ENCODE measurements at regions not wholly inside any gene's neighbourhood (a gene's known extent, or its start where the extent isn't known, plus 50 kb on each side); places are given as distances from the start of the nearest gene placed in this dataset.

DNA sequence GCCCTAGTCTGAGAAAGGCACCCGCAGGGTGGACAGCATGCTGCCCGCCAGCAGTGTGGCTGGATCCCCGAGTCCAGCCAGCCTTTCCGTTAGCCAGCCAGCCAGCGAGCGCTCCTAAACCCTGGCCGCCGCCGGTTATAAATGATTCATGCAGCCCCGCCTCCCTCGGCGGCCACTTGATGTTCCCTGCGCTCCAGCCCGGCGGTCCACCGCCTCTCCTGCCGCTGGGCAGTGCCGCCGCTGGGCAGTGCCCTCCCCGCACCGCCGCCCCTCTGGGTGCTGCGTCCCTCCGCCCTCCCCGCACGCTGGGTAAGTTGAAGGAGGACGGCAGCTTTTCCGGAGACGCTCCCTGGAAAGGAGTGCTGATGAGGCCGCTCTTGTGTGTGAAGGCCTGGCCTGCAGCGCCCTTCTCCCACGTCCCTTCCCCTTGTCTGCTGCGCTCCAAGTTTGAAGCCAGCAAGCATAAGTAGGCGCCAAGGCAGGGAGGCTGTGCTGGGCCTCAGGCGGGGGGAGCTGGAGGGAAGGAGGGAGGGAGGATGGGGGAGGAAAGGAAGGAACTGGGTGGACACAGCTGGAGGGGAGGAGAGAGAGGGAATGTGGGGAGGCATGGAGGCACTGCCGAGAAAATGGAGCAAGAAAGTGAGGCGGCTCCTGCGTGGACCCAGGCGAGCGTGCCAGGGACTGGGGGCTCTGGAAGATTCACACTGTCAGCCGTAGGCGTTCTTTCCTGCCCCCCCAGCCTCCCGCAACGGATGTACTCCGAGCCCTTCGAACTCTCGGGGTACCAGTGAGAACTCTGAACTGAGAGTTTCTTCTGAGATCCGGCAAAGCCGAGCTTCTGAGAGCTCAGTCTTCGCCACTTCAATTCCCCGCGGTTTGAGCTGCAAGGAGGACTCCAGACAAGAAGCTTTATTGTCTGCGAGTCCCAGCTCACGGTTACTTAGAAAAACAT, 131.9 kb downstream of the GLI2 start:
- no peak for DNase-seq

- DNase-seq: no peak
These were observed 132.7 kb downstream of the GLI2 start for GRCh38 chr2:120868366-120868765.

DNA sequence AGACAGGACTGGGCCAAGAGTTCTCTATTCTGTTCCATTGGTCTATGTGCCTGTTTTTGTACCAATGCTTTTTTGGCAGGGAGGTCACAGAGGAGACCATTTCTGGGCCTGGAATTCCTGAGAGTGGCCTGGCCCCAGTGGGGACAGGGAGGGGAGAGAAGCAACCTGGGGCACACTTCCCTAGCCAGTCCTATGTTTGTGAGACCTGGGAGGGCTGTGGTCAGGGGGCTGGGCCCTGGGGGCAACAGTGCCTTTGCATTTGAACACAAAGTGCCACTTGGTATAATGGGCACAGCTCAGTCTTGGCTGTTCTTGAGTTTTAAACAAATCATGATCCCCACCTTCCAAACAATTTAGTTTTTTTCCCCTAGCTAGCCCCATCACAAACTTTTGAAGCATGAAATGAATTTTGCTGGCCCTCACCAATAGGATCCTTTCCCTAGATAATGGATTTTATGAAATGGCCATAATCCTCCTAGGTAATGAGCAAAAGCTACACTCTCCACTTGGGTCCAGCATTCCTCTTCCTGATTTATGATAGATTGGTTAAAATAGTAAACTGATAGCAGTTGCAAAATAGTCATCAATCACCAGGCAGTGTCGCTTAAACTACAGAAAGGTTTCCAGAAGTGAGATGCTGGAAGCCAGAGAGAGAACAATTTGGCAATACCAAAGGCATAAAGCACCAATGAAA, 133.5 kb downstream of the GLI2 start:
- no peak for DNase-seq

- no peak for DNase-seq
These were observed 134.2 kb downstream of the GLI2 start for GRCh38 chr2:120869730-120870466.

- no peak for DNase-seq
These were observed 134.8 kb downstream of the GLI2 start for GRCh38 chr2:120870467-120870788.

- no peak for DNase-seq
These were observed 135.5 kb downstream of the GLI2 start for GRCh38 chr2:120871016-120871635.

GRCh38 chr2:120871881-120872620, 136.4 kb downstream of the GLI2 start:
- no peak for DNase-seq

GRCh38 chr2:120873958-120874887, 138.6 kb downstream of the GLI2 start:
- no peak for DNase-seq

DNA sequence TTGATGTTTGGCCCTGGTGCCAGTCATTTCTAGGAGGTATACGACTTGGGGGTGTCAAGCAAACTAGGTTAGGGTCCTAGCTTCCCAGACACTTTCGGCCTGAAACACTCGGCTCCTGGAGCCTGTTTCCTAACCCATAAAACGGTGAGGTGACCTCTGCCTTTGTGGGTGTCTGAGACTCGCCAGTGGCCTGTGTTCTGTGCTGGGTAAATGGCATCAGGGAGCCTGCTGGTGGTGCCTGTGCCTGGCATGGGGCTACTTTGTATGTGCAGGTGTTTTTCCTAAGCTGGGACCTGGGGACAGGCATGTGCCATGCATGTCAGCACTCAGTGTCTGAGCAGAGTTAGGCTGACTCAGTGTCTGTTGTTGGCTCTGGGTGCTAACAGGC, 139.2 kb downstream of the GLI2 start:
- DNase-seq: no peak

- no peak for DNase-seq
These were observed 139.8 kb downstream of the GLI2 start for GRCh38 chr2:120875431-120875830.

- no peak for DNase-seq
These were observed 141.0 kb downstream of the GLI2 start for GRCh38 chr2:120876526-120877280.

DNA sequence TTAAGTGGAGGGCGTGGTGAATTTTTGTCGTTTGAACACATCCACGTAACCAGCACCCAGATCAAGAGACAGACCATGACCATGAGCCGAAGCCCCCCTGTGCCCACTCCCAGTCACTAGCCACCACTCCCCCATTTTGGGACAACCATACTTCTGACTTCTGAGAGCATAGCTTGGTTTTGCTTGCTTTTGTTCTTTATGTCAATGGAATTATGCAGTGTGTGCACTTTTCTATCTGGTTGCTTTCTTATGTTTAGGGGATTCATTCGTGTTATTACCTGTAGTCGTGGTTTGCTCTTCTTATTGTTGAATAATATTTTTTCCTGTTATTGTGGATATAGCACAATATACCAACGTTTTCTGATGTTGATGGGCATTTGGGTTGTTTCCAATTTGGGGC, 141.7 kb downstream of the GLI2 start:
- DNase-seq: no peak

- DNase-seq: no peak
These were observed 143.3 kb downstream of the GLI2 start for GRCh38 chr2:120878970-120879369.

- no peak for DNase-seq
These were observed 144.0 kb downstream of the GLI2 start for GRCh38 chr2:120879431-120880295.

GRCh38 chr2:120880381-120880780, 144.7 kb downstream of the GLI2 start:
- DNase-seq: no peak

GRCh38 chr2:120881981-120882788, 146.5 kb downstream of the GLI2 start:
- DNase-seq: no peak

- no peak for DNase-seq
These were observed 148.2 kb downstream of the GLI2 start for GRCh38 chr2:120883607-120884440.

All from NCI-H1105 (cell line).